Uterus (tissue), 2 donors: ENCODE measurements at regions not wholly inside any gene's neighbourhood (a gene's known extent, or its start where the extent isn't known, plus 50 kb on each side); places are given as distances from the start of the nearest gene placed in this dataset.

ENCODE experiments used
- POLR2A ChIP-seq, 2 donors: fragments of 450-650 bp; IDR thresholded peaks; one replicate each; pipeline ENCODE4 v1.6.1; 2016; ENCODE audit warnings: antibody characterized with exemption in 2 of 2, mild to moderate bottlenecking in 1 of 2, moderate library complexity in 1 of 2
- TF ChIP-seq, protein P1 (sequence below), 4 experiments: fragments of 200-600 bp in 2 of 4; fragments of 450-650 bp in 2 of 4; sonication (generic) in 2 of 4; IDR thresholded peaks; one replicate each; pipeline ENCODE4 v1.5.1; 2016 to 2019; ENCODE audit warnings: antibody characterized with exemption in 4 of 4, mild to moderate bottlenecking in 2 of 4, moderate library complexity in 1 of 4

GRCh38 chrX:9147726-9148125 is 113.8 kb upstream of the FAM9B start:
- TF ChIP-seq, protein P1, sequence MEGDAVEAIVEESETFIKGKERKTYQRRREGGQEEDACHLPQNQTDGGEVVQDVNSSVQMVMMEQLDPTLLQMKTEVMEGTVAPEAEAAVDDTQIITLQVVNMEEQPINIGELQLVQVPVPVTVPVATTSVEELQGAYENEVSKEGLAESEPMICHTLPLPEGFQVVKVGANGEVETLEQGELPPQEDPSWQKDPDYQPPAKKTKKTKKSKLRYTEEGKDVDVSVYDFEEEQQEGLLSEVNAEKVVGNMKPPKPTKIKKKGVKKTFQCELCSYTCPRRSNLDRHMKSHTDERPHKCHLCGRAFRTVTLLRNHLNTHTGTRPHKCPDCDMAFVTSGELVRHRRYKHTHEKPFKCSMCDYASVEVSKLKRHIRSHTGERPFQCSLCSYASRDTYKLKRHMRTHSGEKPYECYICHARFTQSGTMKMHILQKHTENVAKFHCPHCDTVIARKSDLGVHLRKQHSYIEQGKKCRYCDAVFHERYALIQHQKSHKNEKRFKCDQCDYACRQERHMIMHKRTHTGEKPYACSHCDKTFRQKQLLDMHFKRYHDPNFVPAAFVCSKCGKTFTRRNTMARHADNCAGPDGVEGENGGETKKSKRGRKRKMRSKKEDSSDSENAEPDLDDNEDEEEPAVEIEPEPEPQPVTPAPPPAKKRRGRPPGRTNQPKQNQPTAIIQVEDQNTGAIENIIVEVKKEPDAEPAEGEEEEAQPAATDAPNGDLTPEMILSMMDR (IDR thresholded peaks at IDR 0.05): no peak
- no peak for TF ChIP-seq POLR2A (IDR thresholded peaks at IDR 0.05)
